Neutrophil (primary cell): ENCODE measurements at regions not wholly inside any gene's neighbourhood (a gene's known extent, or its start where the extent isn't known, plus 50 kb on each side); places are given as distances from the start of the nearest gene placed in this dataset.

ENCODE experiments used
- H3K27ac ChIP-seq: fragments of 200-600 bp; sonication (generic); 2 replicates; pipeline ENCODE4 v1.5.1; 2016; ENCODE audit warnings: mild to moderate bottlenecking, moderate library complexity
- H3K27me3 ChIP-seq: fragments of 200-600 bp; sonication (generic); 2 replicates; pipeline ENCODE4 v1.6.0; 2016; ENCODE audit warnings: mild to moderate bottlenecking
- H3K36me3 ChIP-seq: fragments of 200-600 bp; sonication (generic); 2 replicates; pipeline ENCODE4 v1.5.1; 2017
- H3K4me1 ChIP-seq, 2 experiments: fragments of 200-600 bp in 1 of 2; sonication (generic) in 1 of 2; 1 replicate in 1 of 2; 2 replicates in 1 of 2; pipeline versions ENCODE4 v1.5.1 to v1.6.1; 2013 to 2016; ENCODE audit warnings: low read depth in 1 of 2, low read length in 1 of 2, mild to moderate bottlenecking in 1 of 2, moderate library complexity in 1 of 2; ENCODE audit not compliant: control insufficient read depth in 1 of 2, insufficient read depth in 1 of 2
- H3K4me3 ChIP-seq, 2 experiments: fragments of 200-600 bp in 1 of 2; sonication (generic) in 1 of 2; 1 replicate in 1 of 2; 2 replicates in 1 of 2; pipeline ENCODE4 v1.5.1; 2013 to 2016; ENCODE audit warnings: low read depth in 1 of 2, low read length in 1 of 2, mild to moderate bottlenecking in 1 of 2, moderate library complexity in 1 of 2
- H3K9me3 ChIP-seq: fragments of 200-600 bp; sonication (generic); 2 replicates; pipeline ENCODE4 v1.5.1; 2016
- TF ChIP-seq, protein P1 (sequence below): fragments of 200-600 bp; sonication (generic); IDR thresholded peaks from 2 replicates; pipeline ENCODE4 v1.5.1; 2016; ENCODE audit warnings: antibody characterized with exemption

DNA sequence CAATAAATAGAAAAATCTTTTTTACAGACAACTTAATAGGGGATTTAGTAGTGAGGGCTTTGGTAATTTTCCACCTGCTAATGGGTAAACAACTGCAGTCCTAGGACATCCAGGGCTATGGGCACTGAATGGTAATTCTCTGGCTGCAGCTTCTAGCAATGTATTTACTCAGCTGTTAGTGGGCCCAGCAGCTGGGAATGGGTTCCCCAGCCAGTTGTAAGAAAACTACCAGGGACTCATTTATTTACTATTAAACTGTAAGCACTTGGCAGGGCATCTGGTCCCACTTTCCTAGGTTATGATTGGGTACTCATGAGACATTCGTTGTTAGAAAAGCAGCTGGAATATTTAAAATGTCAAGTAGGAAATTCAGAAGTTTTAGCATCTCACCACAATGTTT is 363.8 kb upstream of the TRIB2 start:
- Histone ChIP-seq H3K27me3 (no peaks in the 10 kb centered on the region), H3K27ac (no peak overlapping the region), H3K36me3 (no peaks in the 10 kb centered on the region), H3K9me3 (no peaks in the 10 kb centered on the region), H3K4me1 (no peaks in the 10 kb centered on the region), H3K4me3 (no peak overlapping the region)
- TF ChIP-seq, protein P1, sequence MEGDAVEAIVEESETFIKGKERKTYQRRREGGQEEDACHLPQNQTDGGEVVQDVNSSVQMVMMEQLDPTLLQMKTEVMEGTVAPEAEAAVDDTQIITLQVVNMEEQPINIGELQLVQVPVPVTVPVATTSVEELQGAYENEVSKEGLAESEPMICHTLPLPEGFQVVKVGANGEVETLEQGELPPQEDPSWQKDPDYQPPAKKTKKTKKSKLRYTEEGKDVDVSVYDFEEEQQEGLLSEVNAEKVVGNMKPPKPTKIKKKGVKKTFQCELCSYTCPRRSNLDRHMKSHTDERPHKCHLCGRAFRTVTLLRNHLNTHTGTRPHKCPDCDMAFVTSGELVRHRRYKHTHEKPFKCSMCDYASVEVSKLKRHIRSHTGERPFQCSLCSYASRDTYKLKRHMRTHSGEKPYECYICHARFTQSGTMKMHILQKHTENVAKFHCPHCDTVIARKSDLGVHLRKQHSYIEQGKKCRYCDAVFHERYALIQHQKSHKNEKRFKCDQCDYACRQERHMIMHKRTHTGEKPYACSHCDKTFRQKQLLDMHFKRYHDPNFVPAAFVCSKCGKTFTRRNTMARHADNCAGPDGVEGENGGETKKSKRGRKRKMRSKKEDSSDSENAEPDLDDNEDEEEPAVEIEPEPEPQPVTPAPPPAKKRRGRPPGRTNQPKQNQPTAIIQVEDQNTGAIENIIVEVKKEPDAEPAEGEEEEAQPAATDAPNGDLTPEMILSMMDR, result no peak

DNA sequence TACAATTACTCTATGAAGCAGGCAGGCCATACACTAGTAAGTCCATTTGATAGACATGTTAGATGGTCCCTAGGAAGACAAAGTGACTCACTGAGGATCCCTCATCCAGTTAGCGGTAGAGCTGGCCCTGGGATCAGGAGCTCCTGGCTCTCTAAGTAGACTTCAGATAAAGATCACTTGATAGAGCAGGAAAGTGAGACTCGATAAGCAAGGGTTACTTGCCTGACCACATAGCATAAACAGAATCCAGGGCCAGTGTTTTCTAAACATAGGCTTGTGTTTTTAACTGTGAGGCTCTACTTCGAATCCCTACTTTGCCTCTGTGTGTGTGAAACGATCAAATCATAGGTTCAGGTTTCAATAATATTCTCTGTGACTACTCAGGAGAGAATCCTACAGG is 355.2 kb upstream of the TRIB2 start:
- no peak overlapping the region for H3K4me3 ChIP-seq
- no peaks in the 10 kb centered on the region for H3K36me3 ChIP-seq
- no peaks in the 10 kb centered on the region for H3K4me1 ChIP-seq
- TF ChIP-seq, protein P1, result no peak
- H3K9me3 ChIP-seq, result no peaks in the 10 kb centered on the region
- H3K27ac ChIP-seq, result no peak overlapping the region
- H3K27me3 ChIP-seq, result no peaks in the 10 kb centered on the region

DNA sequence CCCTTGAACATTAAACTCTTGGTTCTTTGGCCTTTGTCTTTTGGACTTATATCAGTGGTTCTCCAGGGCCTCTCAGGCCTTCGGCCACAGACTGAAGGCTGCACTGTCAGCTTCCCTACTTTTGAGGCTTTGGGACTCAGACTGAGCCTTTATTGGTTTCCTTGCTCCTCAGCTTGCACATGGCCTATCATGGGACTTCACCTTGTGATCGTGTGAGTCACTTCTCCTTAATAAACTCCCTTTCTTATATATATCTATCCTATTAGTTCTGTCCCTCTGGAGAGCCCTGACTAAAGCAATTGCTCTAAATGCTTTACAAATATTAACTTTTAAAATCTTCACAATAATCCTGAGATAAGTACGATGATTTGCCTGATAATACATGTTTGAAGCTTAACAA is 353.6 kb upstream of the TRIB2 start:
- H3K27me3 ChIP-seq, result no peaks in the 10 kb centered on the region
- no peaks in the 10 kb centered on the region for H3K4me1 ChIP-seq
- TF ChIP-seq, protein P1, result no peak
- H3K36me3 ChIP-seq, result no peaks in the 10 kb centered on the region
- no peaks in the 10 kb centered on the region for H3K9me3 ChIP-seq
- no peak overlapping the region for H3K4me3 ChIP-seq
- H3K27ac ChIP-seq, result no peak overlapping the region

DNA sequence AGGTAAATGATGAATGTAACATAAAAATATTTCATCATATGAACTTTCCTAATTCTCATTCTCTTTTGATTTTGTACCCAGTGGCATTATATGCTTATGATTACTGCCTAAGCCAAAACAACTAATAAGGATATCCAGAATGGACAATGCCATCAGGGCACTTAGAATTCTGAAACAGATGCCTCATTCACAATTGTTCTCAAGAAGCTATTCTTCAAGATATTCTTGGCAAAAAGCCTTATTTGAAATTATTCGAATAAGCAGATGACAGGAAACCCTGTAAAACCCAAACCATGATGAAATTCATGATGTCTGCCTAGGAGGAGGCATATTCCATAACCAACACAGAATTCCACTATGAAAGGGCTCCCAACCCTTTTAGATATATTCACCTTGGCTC is 353.2 kb upstream of the TRIB2 start:
- Histone ChIP-seq H3K36me3 (no peaks in the 10 kb centered on the region), H3K27me3 (no peaks in the 10 kb centered on the region), H3K4me3 (no peak overlapping the region), H3K9me3 (no peaks in the 10 kb centered on the region), H3K27ac (no peak overlapping the region), H3K4me1 (no peaks in the 10 kb centered on the region)
- TF ChIP-seq, protein P1, result no peak

DNA sequence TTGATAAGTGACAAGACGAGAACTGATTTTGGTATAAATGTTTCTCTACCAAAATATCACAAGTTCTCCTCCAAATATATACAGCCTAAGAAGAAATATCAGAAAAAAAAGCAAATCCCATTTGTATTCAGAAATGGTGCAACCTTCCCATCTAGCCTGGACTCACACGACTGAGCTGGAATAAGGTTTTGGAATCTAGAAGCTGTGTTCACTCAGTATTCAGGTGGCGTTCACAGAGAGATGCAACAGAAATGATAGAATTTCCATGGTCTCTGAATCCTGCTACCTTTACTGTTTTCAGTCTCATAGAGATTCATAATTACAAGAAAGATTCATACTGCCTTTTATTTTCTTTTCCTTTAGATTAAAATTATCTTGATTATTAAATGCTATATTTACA is 347.2 kb upstream of the TRIB2 start:
- Histone ChIP-seq H3K36me3 (no peaks in the 10 kb centered on the region), H3K4me1 (no peaks in the 10 kb centered on the region), H3K9me3 (no peaks in the 10 kb centered on the region), H3K4me3 (no peak overlapping the region), H3K27ac (no peak overlapping the region), H3K27me3 (no peaks in the 10 kb centered on the region)
- TF ChIP-seq, protein P1, result no peak

DNA sequence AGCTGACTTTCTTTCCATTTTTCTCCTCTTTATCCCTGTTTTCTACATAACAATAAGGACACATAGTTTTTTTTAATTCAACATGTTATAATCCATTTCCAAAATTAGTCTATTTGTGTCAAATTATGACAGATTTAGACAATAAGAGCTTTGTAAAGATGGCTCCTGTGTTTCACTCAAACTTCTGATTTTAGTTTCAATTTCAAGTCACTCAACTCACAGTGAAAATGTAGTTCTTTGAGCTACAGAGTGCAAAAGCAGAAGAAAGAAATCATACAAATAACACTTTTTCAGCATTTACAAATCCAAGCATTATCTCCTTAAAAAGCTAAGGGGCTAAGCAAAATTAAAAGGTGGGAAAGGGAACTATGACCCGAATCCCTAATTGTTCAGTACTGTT is 340.7 kb upstream of the TRIB2 start:
- Histone ChIP-seq H3K4me3 (no peak overlapping the region), H3K4me1 (no peaks in the 10 kb centered on the region), H3K9me3 (no peaks in the 10 kb centered on the region), H3K36me3 (no peaks in the 10 kb centered on the region), H3K27me3 (no peaks in the 10 kb centered on the region), H3K27ac (no peak overlapping the region)
- TF ChIP-seq, protein P1, result no peak
